Caco-2 (cell line): ENCODE measurements at regions not wholly inside any gene's neighbourhood (a gene's known extent, or its start where the extent isn't known, plus 50 kb on each side); places are given as distances from the start of the nearest gene placed in this dataset.

Experiments used
- BruUV-seq: library from RNA; stranded (reverse); fragments of 400-500 nt; replicated peaks from 2 replicates; lab custom pipeline; 2021; lab: Mats Ljungman, UMichigan
- CTCF ChIA-PET: fragments of 300-600 bp; sonication (Branson Sonifier 250); formaldehyde crosslinking; loops from one replicate; lab custom pipeline; 2022; ENCODE audit warnings: antibody characterized with exemption; lab: Charles Lee
- POLR2A ChIA-PET: fragments of 300-600 bp; sonication (Branson Sonifier 250); formaldehyde crosslinking; loops from one replicate; lab custom pipeline; 2022; ENCODE audit warnings: antibody characterized with exemption; lab: Charles Lee
- DNase-seq, 2 experiments: peaks; one replicate each; pipeline versions ENCODE4 v3.0.0 to v3.0.0-alpha.2; 2020 to 2022
- H3K27me3 ChIP-seq: replicated peaks from 2 replicates; pipeline ENCODE4 v1.6.0; 2011; ENCODE audit warnings: low read length; ENCODE audit not compliant: control insufficient read depth, insufficient read depth
- H3K36me3 ChIP-seq: 2 replicates; pipeline ENCODE4 v1.5.1; 2011; ENCODE audit warnings: low read length; ENCODE audit not compliant: control insufficient read depth, insufficient read depth
- H3K4me1 ChIP-seq: fragments of 250-450 bp; sonication (Bioruptor Pico); 2 replicates; pipeline ENCODE4 v1.5.1; 2020; ENCODE audit warnings: mild to moderate bottlenecking
- H3K4me3 ChIP-seq: 2 replicates; pipeline ENCODE4 v1.5.1; 2011; ENCODE audit warnings: low read depth, mild to moderate bottlenecking, control low read depth, low read length
- H3K9me3 ChIP-seq: fragments of 250-450 bp; sonication (Bioruptor Pico); 2 replicates; pipeline ENCODE4 v1.5.1; 2020; ENCODE audit warnings: mild to moderate bottlenecking, moderate library complexity
- H3K27ac Mint-ChIP-seq: one replicate; pipeline ENCODE4 v1.8.0; 2022; ENCODE audit warnings: mixed read lengths; ENCODE audit not compliant: unreplicated experiment
- H3K27me3 Mint-ChIP-seq: one replicate; pipeline ENCODE4 v1.8.0; 2022; ENCODE audit warnings: mixed read lengths; ENCODE audit not compliant: insufficient read depth, unreplicated experiment
- H3K36me3 Mint-ChIP-seq: one replicate; pipeline ENCODE4 v1.8.0; 2022; ENCODE audit warnings: mild to moderate bottlenecking, mixed read lengths; ENCODE audit not compliant: insufficient read depth, unreplicated experiment
- H3K4me1 Mint-ChIP-seq: one replicate; pipeline ENCODE4 v1.8.0; 2022; ENCODE audit warnings: low read depth, mixed read lengths; ENCODE audit not compliant: unreplicated experiment
- H3K4me3 Mint-ChIP-seq: one replicate; pipeline ENCODE4 v1.8.0; 2022; ENCODE audit warnings: mild to moderate bottlenecking, moderate library complexity, mixed read lengths; ENCODE audit not compliant: unreplicated experiment
- H3K9me3 Mint-ChIP-seq: one replicate; pipeline ENCODE4 v1.8.0; 2022; ENCODE audit warnings: mixed read lengths; ENCODE audit not compliant: unreplicated experiment
- intact Hi-C: fragments of 100-400 bp; cut with micrococcal nuclease; formaldehyde crosslinking; loops from one replicate; pipeline ENCODE4 v1.10.0; 2022; ENCODE audit not compliant: unreplicated experiment
- TF ChIP-seq, protein P1 (sequence below), 2 experiments: fragments of 200-600 bp in 1 of 2; IDR thresholded peaks; 1 replicate in 1 of 2; 2 replicates in 1 of 2; pipeline versions ENCODE4 v1.5.1 to v1.8.0; 2011 to 2022; ENCODE audit warnings: antibody characterized with exemption in 1 of 2, control low read depth in 1 of 2, inconsistent platforms in 1 of 2, low read depth in 1 of 2, low read length in 1 of 2, mild to moderate bottlenecking in 1 of 2, moderate library complexity in 1 of 2; ENCODE audit not compliant: insufficient read depth in 1 of 2, severe bottlenecking in 1 of 2, unreplicated experiment in 1 of 2

DNA sequence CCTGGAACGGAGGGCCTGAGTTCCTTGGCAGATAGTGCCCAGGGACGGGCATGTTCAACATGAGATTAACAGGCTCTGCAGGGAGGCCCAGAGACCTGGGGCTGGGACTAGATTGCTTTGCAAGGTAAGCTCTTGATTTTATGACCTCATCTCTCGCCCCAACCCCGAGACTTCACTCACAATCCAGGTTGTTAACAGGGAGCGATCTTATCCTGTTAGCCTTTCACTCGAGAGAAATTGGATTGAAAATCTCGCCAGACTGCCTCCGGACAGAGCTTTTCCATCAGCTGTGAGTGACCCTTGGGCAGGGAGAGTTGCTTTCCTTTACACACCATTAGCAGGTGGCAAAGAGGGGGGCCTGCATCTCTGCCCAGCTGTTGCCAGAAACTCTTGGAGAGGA lies 521.7 kb upstream of the EEF2KMT start:
- H3K4me1 Mint-ChIP-seq, result no peaks in the 10 kb centered on the region
- DNase-seq, result no peak
- intact Hi-C loops, result loop anchor here (5.0 to 10.0 kb wide), 2 partner anchors 117 to 385 kb away; no protein-coding TSS in a partner anchor
- H3K4me1 ChIP-seq, result no peaks in the 10 kb centered on the region
- peaks cover 11% of the 10 kb centered on the region for H3K27me3 Mint-ChIP-seq
- H3K4me3 Mint-ChIP-seq, result no peak overlapping the region
- no peaks in the 10 kb centered on the region for H3K36me3 Mint-ChIP-seq
- TF ChIP-seq, protein P1, sequence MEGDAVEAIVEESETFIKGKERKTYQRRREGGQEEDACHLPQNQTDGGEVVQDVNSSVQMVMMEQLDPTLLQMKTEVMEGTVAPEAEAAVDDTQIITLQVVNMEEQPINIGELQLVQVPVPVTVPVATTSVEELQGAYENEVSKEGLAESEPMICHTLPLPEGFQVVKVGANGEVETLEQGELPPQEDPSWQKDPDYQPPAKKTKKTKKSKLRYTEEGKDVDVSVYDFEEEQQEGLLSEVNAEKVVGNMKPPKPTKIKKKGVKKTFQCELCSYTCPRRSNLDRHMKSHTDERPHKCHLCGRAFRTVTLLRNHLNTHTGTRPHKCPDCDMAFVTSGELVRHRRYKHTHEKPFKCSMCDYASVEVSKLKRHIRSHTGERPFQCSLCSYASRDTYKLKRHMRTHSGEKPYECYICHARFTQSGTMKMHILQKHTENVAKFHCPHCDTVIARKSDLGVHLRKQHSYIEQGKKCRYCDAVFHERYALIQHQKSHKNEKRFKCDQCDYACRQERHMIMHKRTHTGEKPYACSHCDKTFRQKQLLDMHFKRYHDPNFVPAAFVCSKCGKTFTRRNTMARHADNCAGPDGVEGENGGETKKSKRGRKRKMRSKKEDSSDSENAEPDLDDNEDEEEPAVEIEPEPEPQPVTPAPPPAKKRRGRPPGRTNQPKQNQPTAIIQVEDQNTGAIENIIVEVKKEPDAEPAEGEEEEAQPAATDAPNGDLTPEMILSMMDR (IDR thresholded peaks at IDR 0.05; ENCODE audit: insufficient read depth in 1 of 2, low read depth in 1 of 2, low read length in 1 of 2, severe bottlenecking in 1 of 2, unreplicated experiment in 1 of 2), result no peak
- no peaks in the 10 kb centered on the region for H3K9me3 Mint-ChIP-seq
- H3K9me3 ChIP-seq, result no peaks in the 10 kb centered on the region
- no peak overlapping the region for H3K4me3 ChIP-seq
- CTCF ChIA-PET, result no interaction called here
- POLR2A ChIA-PET, result no interaction called here
- H3K36me3 ChIP-seq, result no peaks in the 10 kb centered on the region
- no peaks in the 10 kb centered on the region for H3K27me3 ChIP-seq
- no peak overlapping the region for H3K27ac Mint-ChIP-seq
- no TSS peak for BruUV-seq

DNA sequence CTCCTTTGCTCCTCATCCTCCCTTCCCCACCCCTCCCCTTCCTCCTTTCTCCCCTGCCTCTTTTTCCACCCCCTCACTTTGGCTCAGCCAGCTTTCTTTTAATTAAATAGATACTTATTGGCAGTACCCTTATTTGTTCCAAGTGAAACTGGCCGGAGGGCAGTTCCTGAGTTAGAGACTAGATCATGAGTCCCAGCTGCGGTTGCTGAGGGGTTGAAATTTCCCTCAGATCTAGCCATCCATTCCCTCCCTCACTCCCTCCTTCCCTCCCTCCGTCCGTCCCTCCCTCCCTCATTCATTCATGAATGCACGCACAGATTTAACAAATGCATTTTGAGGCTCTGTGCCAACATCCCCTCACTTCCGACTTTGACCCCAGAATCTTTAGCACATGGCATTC lies 519.2 kb upstream of the EEF2KMT start:
- H3K4me3 Mint-ChIP-seq, result no peak overlapping the region
- Histone ChIP-seq H3K4me1 (no peaks in the 10 kb centered on the region), H3K9me3 (no peaks in the 10 kb centered on the region), H3K4me3 (no peak overlapping the region), H3K27me3 (no peaks in the 10 kb centered on the region), H3K36me3 (no peaks in the 10 kb centered on the region)
- TF ChIP-seq, protein P1 (IDR thresholded peaks at IDR 0.05; ENCODE audit: insufficient read depth in 1 of 2, low read depth in 1 of 2, low read length in 1 of 2, severe bottlenecking in 1 of 2, unreplicated experiment in 1 of 2), result no peak
- peaks cover 11% of the 10 kb centered on the region for H3K27me3 Mint-ChIP-seq
- no peaks in the 10 kb centered on the region for H3K9me3 Mint-ChIP-seq
- intact Hi-C loops, result loop anchor here (5.0 to 10.0 kb wide), 2 partner anchors 115 to 382 kb away; no protein-coding TSS in a partner anchor
- ChIA-PET POLR2A (no interaction called here), CTCF (interaction anchor here (0.7 to 1.0 kb wide), 3 partner anchors 12 to 164 kb away, joined by 3 to 4 read pairs (median 3); no protein-coding TSS in a partner anchor)
- no peaks in the 10 kb centered on the region for H3K4me1 Mint-ChIP-seq
- H3K27ac Mint-ChIP-seq, result no peak overlapping the region
- DNase-seq, result no peak
- no TSS peak for BruUV-seq
- H3K36me3 Mint-ChIP-seq, result no peaks in the 10 kb centered on the region

- TF ChIP-seq, protein P1 (IDR thresholded peaks at IDR 0.05; ENCODE audit: insufficient read depth in 1 of 2, low read depth in 1 of 2, low read length in 1 of 2, severe bottlenecking in 1 of 2, unreplicated experiment in 1 of 2), result peak; percentile 65 to 68
- BruUV-seq, result no TSS peak
- H3K4me3 Mint-ChIP-seq, result no peak overlapping the region
- CTCF ChIA-PET, result interaction anchor here (0.6 to 1.3 kb wide), 8 partner anchors 10 to 164 kb away, joined by 3 to 4 read pairs (median 4); no protein-coding TSS in a partner anchor
- H3K36me3 Mint-ChIP-seq, result no peaks in the 10 kb centered on the region
- peak; percentile 55 to 60 for DNase-seq
- no peak overlapping the region for H3K27ac Mint-ChIP-seq
- Histone ChIP-seq H3K36me3 (no peaks in the 10 kb centered on the region), H3K9me3 (no peaks in the 10 kb centered on the region), H3K27me3 (no peaks in the 10 kb centered on the region), H3K4me1 (no peaks in the 10 kb centered on the region), H3K4me3 (no peak overlapping the region)
- H3K27me3 Mint-ChIP-seq, result peaks cover 11% of the 10 kb centered on the region
- POLR2A ChIA-PET, result no interaction called here
- intact Hi-C loops, result loop anchor here (5.0 to 10.0 kb wide), 2 partner anchors 114 to 381 kb away; no protein-coding TSS in a partner anchor
- no peaks in the 10 kb centered on the region for H3K4me1 Mint-ChIP-seq
- H3K9me3 Mint-ChIP-seq, result no peaks in the 10 kb centered on the region
These were observed 518.5 kb upstream of the EEF2KMT start for GRCh38 chr16:5615868-5616642.
